Kidney epithelial cell (primary cell): ENCODE measurements at regions not wholly inside any gene's neighbourhood (a gene's known extent, or its start where the extent isn't known, plus 50 kb on each side); places are given as distances from the start of the nearest gene placed in this dataset.

ENCODE experiments used
- DNase-seq: peaks from one replicate; pipeline ENCODE4 v3.0.0-alpha.2; 2010; ENCODE audit warnings: low read depth
- H3K27me3 ChIP-seq: 2 replicates; pipeline ENCODE4 v1.6.0; 2011; ENCODE audit warnings: low read length; ENCODE audit not compliant: control insufficient read depth, insufficient read depth
- H3K36me3 ChIP-seq: 2 replicates; pipeline ENCODE4 v1.5.1; 2011; ENCODE audit warnings: low read length; ENCODE audit not compliant: control insufficient read depth, insufficient read depth
- H3K4me3 ChIP-seq: 2 replicates; pipeline ENCODE4 v1.5.1; 2011; ENCODE audit warnings: low read depth, mild to moderate bottlenecking, control low read depth, low read length
- TF ChIP-seq, protein P1 (sequence below): IDR thresholded peaks from 2 replicates; pipeline ENCODE4 v1.5.1; 2011; ENCODE audit warnings: mild to moderate bottlenecking, moderate library complexity, low read length, control low read depth, inconsistent platforms; ENCODE audit not compliant: insufficient read depth, poor library complexity, severe bottlenecking

DNA sequence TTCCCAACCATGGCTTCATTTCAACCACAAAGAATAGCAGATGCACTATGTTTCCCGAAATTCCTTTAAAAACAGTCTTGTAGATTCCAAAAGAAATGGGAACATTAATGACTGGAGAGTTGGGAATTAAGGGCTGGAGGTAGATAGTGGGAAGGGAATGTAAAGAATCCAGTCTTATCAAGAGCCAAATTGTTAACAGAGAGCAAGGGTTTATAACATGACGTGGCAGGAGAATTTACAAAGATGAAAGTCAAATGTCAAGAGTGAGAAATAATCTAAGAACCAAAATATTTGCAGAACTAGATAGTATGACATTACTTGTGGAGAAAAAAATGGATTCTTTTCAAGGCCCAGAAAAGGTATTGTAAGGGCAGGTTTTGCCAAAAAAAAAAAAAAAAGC lies 200.9 kb downstream of the GRIN2B start:
- no peaks in the 10 kb centered on the region for H3K27me3 ChIP-seq
- H3K36me3 ChIP-seq: no peaks in the 10 kb centered on the region
- no peak for DNase-seq
- TF ChIP-seq, protein P1, sequence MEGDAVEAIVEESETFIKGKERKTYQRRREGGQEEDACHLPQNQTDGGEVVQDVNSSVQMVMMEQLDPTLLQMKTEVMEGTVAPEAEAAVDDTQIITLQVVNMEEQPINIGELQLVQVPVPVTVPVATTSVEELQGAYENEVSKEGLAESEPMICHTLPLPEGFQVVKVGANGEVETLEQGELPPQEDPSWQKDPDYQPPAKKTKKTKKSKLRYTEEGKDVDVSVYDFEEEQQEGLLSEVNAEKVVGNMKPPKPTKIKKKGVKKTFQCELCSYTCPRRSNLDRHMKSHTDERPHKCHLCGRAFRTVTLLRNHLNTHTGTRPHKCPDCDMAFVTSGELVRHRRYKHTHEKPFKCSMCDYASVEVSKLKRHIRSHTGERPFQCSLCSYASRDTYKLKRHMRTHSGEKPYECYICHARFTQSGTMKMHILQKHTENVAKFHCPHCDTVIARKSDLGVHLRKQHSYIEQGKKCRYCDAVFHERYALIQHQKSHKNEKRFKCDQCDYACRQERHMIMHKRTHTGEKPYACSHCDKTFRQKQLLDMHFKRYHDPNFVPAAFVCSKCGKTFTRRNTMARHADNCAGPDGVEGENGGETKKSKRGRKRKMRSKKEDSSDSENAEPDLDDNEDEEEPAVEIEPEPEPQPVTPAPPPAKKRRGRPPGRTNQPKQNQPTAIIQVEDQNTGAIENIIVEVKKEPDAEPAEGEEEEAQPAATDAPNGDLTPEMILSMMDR: no peak
- H3K4me3 ChIP-seq: no peak overlapping the region

- TF ChIP-seq, protein P1: no peak
- no peak overlapping the region for H3K4me3 ChIP-seq
- DNase-seq: no peak
- H3K36me3 ChIP-seq: no peaks in the 10 kb centered on the region
- no peaks in the 10 kb centered on the region for H3K27me3 ChIP-seq
These were observed 204.0 kb downstream of the GRIN2B start for GRCh38 chr12:13777374-13777773.

- Histone ChIP-seq H3K27me3 (no peaks in the 10 kb centered on the region), H3K4me3 (no peak overlapping the region), H3K36me3 (no peaks in the 10 kb centered on the region)
- TF ChIP-seq, protein P1: no peak
- DNase-seq: no peak
These were observed 209.1 kb downstream of the GRIN2B start for GRCh38 chr12:13772264-13772663.

- no peak overlapping the region for H3K4me3 ChIP-seq
- H3K36me3 ChIP-seq: no peaks in the 10 kb centered on the region
- H3K27me3 ChIP-seq: no peaks in the 10 kb centered on the region
- TF ChIP-seq, protein P1: no peak
- no peak for DNase-seq
These were observed 210.8 kb downstream of the GRIN2B start for GRCh38 chr12:13770576-13770975.

GRCh38 chr12:13769966-13770365 lies 211.4 kb downstream of the GRIN2B start:
- TF ChIP-seq, protein P1: no peak
- DNase-seq: no peak
- no peaks in the 10 kb centered on the region for H3K27me3 ChIP-seq
- no peak overlapping the region for H3K4me3 ChIP-seq
- no peaks in the 10 kb centered on the region for H3K36me3 ChIP-seq

GRCh38 chr12:13769273-13769672 lies 212.1 kb downstream of the GRIN2B start:
- Histone ChIP-seq H3K36me3 (no peaks in the 10 kb centered on the region), H3K4me3 (no peak overlapping the region), H3K27me3 (no peaks in the 10 kb centered on the region)
- TF ChIP-seq, protein P1: no peak
- DNase-seq: no peak
